GM23338 (cell line): ENCODE measurements at regions not wholly inside any gene's neighbourhood (a gene's known extent, or its start where the extent isn't known, plus 50 kb on each side); places are given as distances from the start of the nearest gene placed in this dataset.

Experiments used
- ATAC-seq: fragments of 200-7000 bp; cut with Tn5 transposase; 3 replicates; pipeline ENCODE4 v1.9.1; 2020
- DNase-seq: peaks from one replicate; pipeline ENCODE4 v3.0.0-alpha.2; 2015; ENCODE audit warnings: low spot score
- H2AFZ ChIP-seq: fragments of 200-600 bp; sonication (generic); 2 replicates; pipeline ENCODE4 v1.8.0; 2016; ENCODE audit warnings: antibody characterized with exemption, mild to moderate bottlenecking, moderate library complexity
- H3F3A ChIP-seq: fragments of 200-600 bp; sonication (generic); replicated peaks from 2 replicates; pipeline ENCODE4 v1.8.0; 2017; ENCODE audit warnings: antibody characterized with exemption, mixed run types, low read depth
- H3K27ac ChIP-seq: fragments of 200-600 bp; sonication (generic); 2 replicates; pipeline ENCODE4 v1.6.1; 2016; ENCODE audit warnings: low read depth
- H3K27me3 ChIP-seq: fragments of 200-600 bp; sonication (generic); 2 replicates; pipeline ENCODE4 v1.8.0; 2016; ENCODE audit warnings: mild to moderate bottlenecking, mixed run types, moderate library complexity; ENCODE audit not compliant: insufficient read depth
- H3K36me3 ChIP-seq: fragments of 200-600 bp; sonication (generic); 2 replicates; pipeline ENCODE4 v1.8.0; 2016; ENCODE audit warnings: mild to moderate bottlenecking; ENCODE audit not compliant: insufficient read depth
- H3K4me1 ChIP-seq: fragments of 200-600 bp; sonication (generic); 2 replicates; pipeline ENCODE4 v1.8.0; 2016; ENCODE audit warnings: mild to moderate bottlenecking, moderate library complexity; ENCODE audit not compliant: insufficient read depth
- H3K4me2 ChIP-seq: fragments of 200-600 bp; sonication (generic); 2 replicates; pipeline ENCODE4 v1.7.1; 2017; ENCODE audit warnings: mixed run types
- H3K4me3 ChIP-seq: fragments of 200-600 bp; sonication (generic); 2 replicates; pipeline ENCODE4 v1.6.1; 2016; ENCODE audit warnings: mixed run types
- H3K79me2 ChIP-seq: fragments of 200-600 bp; sonication (generic); replicated peaks from 2 replicates; pipeline ENCODE4 v1.8.0; 2017; ENCODE audit warnings: mild to moderate bottlenecking; ENCODE audit not compliant: insufficient read depth
- H3K9me2 ChIP-seq: fragments of 200-600 bp; sonication (generic); 2 replicates; pipeline ENCODE4 v1.8.0; 2017; ENCODE audit not compliant: insufficient read depth
- H4K20me1 ChIP-seq: fragments of 200-600 bp; sonication (generic); replicated peaks from 2 replicates; pipeline ENCODE4 v1.8.0; 2017; ENCODE audit warnings: mild to moderate bottlenecking; ENCODE audit not compliant: insufficient read depth
- H3K27ac Mint-ChIP-seq: 2 replicates; pipeline ENCODE4 v1.8.0; 2020; ENCODE audit warnings: inconsistent platforms, mild to moderate bottlenecking, moderate library complexity, mixed read lengths
- H3K27me3 Mint-ChIP-seq: 3 replicates; pipeline ENCODE4 v1.8.0; 2022; ENCODE audit warnings: low read depth, mild to moderate bottlenecking, moderate library complexity, mixed read lengths, inconsistent platforms; ENCODE audit not compliant: insufficient read depth, poor library complexity
- H3K36me3 Mint-ChIP-seq: 3 replicates; pipeline ENCODE4 v1.8.0; 2021; ENCODE audit warnings: low read depth, mild to moderate bottlenecking, inconsistent platforms, moderate library complexity, mixed read lengths
- H3K4me1 Mint-ChIP-seq: 3 replicates; pipeline ENCODE4 v1.8.0; 2020; ENCODE audit warnings: mild to moderate bottlenecking, inconsistent platforms, mixed read lengths
- H3K4me3 Mint-ChIP-seq: 3 replicates; pipeline ENCODE4 v1.8.0; 2021; ENCODE audit warnings: moderate library complexity, mild to moderate bottlenecking, inconsistent platforms, mixed read lengths
- H3K9me3 Mint-ChIP-seq: 3 replicates; pipeline ENCODE4 v1.8.0; 2020; ENCODE audit warnings: moderate library complexity, mild to moderate bottlenecking, inconsistent platforms, mixed read lengths
- CREB1 ChIP-seq: fragments of 250-450 bp; sonication (Bioruptor Pico); IDR thresholded peaks from 2 replicates; pipeline ENCODE4 v1.5.0; 2020; ENCODE audit warnings: low read depth, mild to moderate bottlenecking, moderate library complexity
- POLR2AphosphoS5 ChIP-seq: IDR thresholded peaks from 2 replicates; pipeline ENCODE4 v1.6.1; 2016; ENCODE audit warnings: antibody characterized with exemption, low read depth
- TF ChIP-seq, protein P1 (sequence below): fragments of 250-450 bp; sonication (Bioruptor Pico); IDR thresholded peaks from 2 replicates; pipeline ENCODE4 v1.5.0; 2020; ENCODE audit warnings: mild to moderate bottlenecking, moderate library complexity
- TF ChIP-seq, protein P2 (sequence below): IDR thresholded peaks from one replicate; pipeline ENCODE4 v1.6.1; 2018; ENCODE audit warnings: antibody characterized with exemption; ENCODE audit not compliant: unreplicated experiment

DNA sequence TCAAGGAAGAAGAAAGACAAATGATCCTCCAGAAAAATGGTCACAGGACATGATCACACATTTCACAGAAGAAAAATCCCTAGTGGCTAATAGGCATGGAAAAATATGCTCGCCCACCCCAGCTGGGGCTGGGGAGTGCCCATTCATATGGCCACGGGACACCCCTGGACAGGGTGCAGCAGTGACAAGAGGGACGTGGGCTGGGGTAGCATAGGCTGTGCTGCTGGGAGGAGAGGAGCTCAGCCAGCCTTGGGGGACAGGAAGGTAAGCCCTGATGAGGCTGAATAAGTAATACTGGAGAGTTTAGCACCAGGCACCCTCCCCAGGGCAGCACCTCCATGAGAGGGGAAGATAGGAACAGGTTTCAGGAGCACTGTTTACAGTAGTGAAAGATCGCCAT, 254.9 kb upstream of the HS6ST1 start (continued):
- TF ChIP-seq, protein P1, sequence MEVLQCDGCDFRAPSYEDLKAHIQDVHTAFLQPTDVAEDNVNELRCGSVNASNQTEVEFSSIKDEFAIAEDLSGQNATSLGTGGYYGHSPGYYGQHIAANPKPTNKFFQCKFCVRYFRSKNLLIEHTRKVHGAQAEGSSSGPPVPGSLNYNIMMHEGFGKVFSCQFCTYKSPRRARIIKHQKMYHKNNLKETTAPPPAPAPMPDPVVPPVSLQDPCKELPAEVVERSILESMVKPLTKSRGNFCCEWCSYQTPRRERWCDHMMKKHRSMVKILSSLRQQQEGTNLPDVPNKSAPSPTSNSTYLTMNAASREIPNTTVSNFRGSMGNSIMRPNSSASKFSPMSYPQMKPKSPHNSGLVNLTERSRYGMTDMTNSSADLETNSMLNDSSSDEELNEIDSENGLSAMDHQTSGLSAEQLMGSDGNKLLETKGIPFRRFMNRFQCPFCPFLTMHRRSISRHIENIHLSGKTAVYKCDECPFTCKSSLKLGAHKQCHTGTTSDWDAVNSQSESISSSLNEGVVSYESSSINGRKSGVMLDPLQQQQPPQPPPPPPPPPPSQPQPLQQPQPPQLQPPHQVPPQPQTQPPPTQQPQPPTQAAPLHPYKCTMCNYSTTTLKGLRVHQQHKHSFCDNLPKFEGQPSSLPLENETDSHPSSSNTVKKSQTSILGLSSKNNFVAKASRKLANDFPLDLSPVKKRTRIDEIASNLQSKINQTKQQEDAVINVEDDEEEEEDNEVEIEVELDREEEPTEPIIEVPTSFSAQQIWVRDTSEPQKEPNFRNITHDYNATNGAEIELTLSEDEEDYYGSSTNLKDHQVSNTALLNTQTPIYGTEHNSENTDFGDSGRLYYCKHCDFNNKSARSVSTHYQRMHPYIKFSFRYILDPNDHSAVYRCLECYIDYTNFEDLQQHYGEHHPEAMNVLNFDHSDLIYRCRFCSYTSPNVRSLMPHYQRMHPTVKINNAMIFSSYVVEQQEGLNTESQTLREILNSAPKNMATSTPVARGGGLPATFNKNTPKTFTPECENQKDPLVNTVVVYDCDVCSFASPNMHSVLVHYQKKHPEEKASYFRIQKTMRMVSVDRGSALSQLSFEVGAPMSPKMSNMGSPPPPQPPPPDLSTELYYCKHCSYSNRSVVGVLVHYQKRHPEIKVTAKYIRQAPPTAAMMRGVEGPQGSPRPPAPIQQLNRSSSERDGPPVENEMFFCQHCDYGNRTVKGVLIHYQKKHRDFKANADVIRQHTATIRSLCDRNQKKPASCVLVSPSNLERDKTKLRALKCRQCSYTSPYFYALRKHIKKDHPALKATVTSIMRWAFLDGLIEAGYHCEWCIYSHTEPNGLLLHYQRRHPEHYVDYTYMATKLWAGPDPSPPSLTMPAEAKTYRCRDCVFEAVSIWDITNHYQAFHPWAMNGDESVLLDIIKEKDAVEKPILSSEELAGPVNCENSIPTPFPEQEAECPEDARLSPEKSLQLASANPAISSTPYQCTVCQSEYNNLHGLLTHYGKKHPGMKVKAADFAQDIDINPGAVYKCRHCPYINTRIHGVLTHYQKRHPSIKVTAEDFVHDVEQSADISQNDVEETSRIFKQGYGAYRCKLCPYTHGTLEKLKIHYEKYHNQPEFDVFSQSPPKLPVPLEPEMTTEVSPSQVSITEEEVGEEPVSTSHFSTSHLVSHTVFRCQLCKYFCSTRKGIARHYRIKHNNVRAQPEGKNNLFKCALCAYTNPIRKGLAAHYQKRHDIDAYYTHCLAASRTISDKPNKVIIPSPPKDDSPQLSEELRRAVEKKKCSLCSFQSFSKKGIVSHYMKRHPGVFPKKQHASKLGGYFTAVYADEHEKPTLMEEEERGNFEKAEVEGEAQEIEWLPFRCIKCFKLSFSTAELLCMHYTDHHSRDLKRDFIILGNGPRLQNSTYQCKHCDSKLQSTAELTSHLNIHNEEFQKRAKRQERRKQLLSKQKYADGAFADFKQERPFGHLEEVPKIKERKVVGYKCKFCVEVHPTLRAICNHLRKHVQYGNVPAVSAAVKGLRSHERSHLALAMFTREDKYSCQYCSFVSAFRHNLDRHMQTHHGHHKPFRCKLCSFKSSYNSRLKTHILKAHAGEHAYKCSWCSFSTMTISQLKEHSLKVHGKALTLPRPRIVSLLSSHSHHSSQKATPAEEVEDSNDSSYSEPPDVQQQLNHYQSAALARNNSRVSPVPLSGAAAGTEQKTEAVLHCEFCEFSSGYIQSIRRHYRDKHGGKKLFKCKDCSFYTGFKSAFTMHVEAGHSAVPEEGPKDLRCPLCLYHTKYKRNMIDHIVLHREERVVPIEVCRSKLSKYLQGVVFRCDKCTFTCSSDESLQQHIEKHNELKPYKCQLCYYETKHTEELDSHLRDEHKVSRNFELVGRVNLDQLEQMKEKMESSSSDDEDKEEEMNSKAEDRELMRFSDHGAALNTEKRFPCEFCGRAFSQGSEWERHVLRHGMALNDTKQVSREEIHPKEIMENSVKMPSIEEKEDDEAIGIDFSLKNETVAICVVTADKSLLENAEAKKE (CRISPR knock-in tag): no peak
- TF ChIP-seq POLR2AphosphoS5: no peak

GRCh38 chr2:128577141-128577930, 258.7 kb upstream of the HS6ST1 start:
- Histone ChIP-seq H3K4me1 (no peaks in the 10 kb centered on the region), H3K27ac (no peak overlapping the region), H3K4me2 (no peak overlapping the region), H4K20me1 (no peaks in the 10 kb centered on the region), H3F3A (no peaks in the 10 kb centered on the region), H3K4me3 (no peak overlapping the region), H3K27me3 (no peaks in the 10 kb centered on the region), H3K79me2 (no peaks in the 10 kb centered on the region), H3K9me2 (no peaks in the 10 kb centered on the region), H3K36me3 (no peaks in the 10 kb centered on the region), H2AFZ (no peak overlapping the region)
- H3K4me3 Mint-ChIP-seq: no peak overlapping the region
- H3K4me1 Mint-ChIP-seq: peaks cover 2% of the 10 kb centered on the region; the same call in 1 of the 3 replicates
- DNase-seq: no peak
- no peaks in the 10 kb centered on the region for H3K36me3 Mint-ChIP-seq
- peaks cover 5% of the 10 kb centered on the region for H3K27me3 Mint-ChIP-seq
- no peak for ATAC-seq
- H3K9me3 Mint-ChIP-seq: no peaks in the 10 kb centered on the region; the same call in 2 of the 3 replicates
- H3K27ac Mint-ChIP-seq: no peak overlapping the region
- TF ChIP-seq, protein P1 (CRISPR knock-in tag): no peak
- TF ChIP-seq, protein P2, sequence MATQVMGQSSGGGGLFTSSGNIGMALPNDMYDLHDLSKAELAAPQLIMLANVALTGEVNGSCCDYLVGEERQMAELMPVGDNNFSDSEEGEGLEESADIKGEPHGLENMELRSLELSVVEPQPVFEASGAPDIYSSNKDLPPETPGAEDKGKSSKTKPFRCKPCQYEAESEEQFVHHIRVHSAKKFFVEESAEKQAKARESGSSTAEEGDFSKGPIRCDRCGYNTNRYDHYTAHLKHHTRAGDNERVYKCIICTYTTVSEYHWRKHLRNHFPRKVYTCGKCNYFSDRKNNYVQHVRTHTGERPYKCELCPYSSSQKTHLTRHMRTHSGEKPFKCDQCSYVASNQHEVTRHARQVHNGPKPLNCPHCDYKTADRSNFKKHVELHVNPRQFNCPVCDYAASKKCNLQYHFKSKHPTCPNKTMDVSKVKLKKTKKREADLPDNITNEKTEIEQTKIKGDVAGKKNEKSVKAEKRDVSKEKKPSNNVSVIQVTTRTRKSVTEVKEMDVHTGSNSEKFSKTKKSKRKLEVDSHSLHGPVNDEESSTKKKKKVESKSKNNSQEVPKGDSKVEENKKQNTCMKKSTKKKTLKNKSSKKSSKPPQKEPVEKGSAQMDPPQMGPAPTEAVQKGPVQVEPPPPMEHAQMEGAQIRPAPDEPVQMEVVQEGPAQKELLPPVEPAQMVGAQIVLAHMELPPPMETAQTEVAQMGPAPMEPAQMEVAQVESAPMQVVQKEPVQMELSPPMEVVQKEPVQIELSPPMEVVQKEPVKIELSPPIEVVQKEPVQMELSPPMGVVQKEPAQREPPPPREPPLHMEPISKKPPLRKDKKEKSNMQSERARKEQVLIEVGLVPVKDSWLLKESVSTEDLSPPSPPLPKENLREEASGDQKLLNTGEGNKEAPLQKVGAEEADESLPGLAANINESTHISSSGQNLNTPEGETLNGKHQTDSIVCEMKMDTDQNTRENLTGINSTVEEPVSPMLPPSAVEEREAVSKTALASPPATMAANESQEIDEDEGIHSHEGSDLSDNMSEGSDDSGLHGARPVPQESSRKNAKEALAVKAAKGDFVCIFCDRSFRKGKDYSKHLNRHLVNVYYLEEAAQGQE: no peak
- TF ChIP-seq POLR2AphosphoS5 (no peak), CREB1 (CRISPR knock-in tag) (no peak)
